Fibroblast of mammary gland (primary cell): ENCODE measurements at regions not wholly inside any gene's neighbourhood (a gene's known extent, or its start where the extent isn't known, plus 50 kb on each side); places are given as distances from the start of the nearest gene placed in this dataset.
"Not testable (repeated sequence)": the region's sequence is repeated elsewhere in the genome, so short reads cannot be mapped to it uniquely, and the experiment has no call there.

ENCODE experiments used
- DNase-seq: peaks from one replicate; pipeline ENCODE4 v3.0.0-alpha.2; 2010; ENCODE audit warnings: low read depth
- H3K4me3 ChIP-seq: 2 replicates; pipeline ENCODE4 v1.5.1; 2011; ENCODE audit warnings: low read depth, mild to moderate bottlenecking, low read length, moderate library complexity; ENCODE audit not compliant: control insufficient read depth
- CTCF ChIP-seq: conservative IDR thresholded peaks from 2 replicates; pipeline ENCODE4 v1.5.1; 2011; ENCODE audit warnings: low read depth, low read length, inconsistent platforms; ENCODE audit not compliant: control insufficient read depth, insufficient read depth

GRCh38 chr20:26073972-26074371, 377.3 kb upstream of the ZNF337 start:
- not testable (repeated sequence) for DNase-seq, H3K4me3 ChIP-seq

GRCh38 chr20:26059324-26059723, 362.7 kb upstream of the ZNF337 start:
- H3K4me3 ChIP-seq, DNase-seq: not testable (repeated sequence)

- DNase-seq, H3K4me3 ChIP-seq: not testable (repeated sequence)
Observed at GRCh38 chr20:26058446-26058845, 361.8 kb upstream of the ZNF337 start.

GRCh38 chr20:26057135-26057752, 360.6 kb upstream of the ZNF337 start:
- DNase-seq, H3K4me3 ChIP-seq: not testable (repeated sequence)

- H3K4me3 ChIP-seq, DNase-seq: not testable (repeated sequence)
Observed at GRCh38 chr20:26025792-26026191, 329.1 kb upstream of the ZNF337 start.

- H3K4me3 ChIP-seq: not testable (repeated sequence)
Observed at GRCh38 chr20:26010942-26011276, 314.3 kb upstream of the ZNF337 start.

DNA sequence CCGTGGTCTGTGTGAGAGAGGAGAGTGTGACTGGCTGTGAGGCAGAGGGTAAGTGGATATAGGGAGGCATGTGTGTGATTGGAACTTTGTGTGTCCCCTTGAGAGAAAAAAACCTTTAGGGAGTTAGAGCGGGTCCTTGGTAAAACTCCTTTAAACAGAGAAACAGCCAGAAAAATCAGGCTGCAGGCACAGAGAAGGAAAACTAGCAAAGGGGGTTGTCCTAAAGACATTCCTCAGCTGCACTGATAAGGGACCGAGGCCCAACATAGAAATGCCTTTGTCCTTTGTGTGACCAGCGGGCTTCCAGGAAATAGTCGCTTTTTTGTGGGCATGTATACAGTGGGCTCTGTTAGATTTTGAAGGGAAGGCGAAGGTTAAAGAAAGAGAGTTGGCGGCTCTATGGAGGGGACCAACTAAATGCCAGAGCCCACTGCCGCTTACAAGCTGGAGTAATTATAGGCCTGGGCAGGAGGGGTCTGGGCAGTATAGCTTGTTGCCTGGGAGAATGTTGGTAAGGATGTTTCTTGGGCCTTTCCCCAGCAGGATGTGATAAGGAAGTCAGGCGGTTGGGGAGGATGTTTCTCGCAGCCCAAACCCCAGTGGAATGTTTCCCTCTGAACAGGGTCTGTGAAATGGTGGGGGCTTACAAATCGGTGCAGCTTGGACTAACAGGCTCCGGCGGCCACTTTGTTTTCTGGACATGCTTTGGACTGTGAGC, 313.7 kb upstream of the ZNF337 start:
- not testable (repeated sequence) for DNase-seq
- H3K4me3 ChIP-seq: peak overlapping the region; percentile 51

More at GRCh38 chr20:26010942-26011276, 314.3 kb upstream of the ZNF337 start:
- DNase-seq: not testable (repeated sequence)

DNA sequence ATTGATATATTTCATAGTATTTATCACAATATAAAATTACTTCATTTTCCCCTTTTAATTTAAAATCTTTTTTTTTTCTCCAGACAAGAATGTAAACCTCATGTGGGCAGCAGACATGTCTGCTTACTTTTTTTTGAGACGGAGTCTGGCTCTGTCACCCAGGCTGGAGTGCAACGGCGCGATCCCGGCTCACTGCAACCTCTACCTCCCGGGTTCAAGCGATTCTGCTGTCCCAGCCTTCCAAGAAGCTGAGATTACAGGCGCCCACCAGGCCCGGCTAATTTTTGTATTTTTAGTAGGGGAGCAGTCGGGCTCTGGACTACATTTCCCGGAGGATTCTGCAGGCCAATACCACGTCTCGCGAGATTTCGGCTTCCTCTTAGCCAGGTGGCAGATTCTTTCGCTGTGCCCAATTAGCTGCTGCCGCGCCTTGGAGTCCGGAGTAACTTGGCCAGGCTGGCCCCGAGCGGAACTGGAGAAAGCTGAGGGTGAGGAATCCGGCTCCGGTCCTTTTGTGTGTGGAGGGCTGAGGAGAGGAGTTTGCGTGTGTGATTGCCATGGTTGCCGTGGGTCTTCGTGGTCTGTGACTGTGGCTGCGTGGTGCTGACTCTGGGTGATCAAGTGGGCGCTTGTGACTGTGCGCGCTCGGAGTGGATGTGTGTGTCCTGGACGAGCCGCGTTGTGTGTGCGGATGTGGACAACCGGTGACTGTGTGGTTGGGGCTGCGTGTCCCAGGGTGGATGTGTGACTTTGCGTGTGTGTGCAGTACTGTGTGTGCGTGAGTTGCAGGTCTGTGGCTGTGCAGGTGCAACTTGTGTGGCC, 313.0 kb upstream of the ZNF337 start:
- peak; percentile 87 for DNase-seq
- peak overlapping the region; percentile 51 for H3K4me3 ChIP-seq

DNA sequence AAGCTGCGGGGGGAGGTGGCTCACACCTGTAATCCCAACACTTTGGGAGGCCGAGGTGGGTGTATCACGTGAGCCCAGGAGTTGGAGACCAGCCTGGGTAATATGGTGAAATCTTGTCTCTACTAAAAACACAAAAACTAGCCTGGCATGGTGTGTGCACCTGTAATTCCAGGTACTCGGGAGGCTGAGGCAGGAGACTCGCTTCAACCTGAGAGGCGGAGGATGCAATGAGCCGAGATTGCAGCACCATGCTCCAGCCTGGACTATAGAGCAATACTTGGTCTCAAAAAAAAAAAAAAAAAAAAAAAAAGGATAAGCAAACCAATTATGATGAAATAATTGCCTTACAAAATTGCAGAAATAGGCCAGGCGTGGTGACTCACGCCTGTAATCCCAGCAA, 311.4 kb upstream of the ZNF337 start:
- not testable (repeated sequence) for H3K4me3 ChIP-seq, DNase-seq

DNA sequence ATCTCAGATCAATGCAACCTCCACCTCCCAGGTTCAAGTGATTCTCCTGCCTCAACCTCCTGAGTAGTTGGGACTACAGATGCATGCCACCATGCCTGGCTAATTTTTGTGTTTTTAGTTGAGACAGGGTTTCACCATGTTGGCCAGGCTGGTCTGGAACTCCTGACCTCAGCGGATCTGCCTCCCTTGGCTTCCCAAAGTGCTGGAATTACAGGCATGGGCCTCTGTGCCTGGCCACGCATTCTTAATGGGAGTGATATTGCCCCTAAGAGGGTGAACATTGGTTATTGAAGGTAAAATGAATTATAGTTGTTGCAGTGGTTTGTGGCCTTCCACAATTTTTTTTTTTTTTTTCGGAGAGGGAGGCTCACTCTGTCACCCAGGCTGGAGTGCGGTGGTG, 309.5 kb upstream of the ZNF337 start:
- not testable (repeated sequence) for DNase-seq, H3K4me3 ChIP-seq

- DNase-seq, H3K4me3 ChIP-seq: not testable (repeated sequence)
Observed at GRCh38 chr20:26003959-26004358, 307.3 kb upstream of the ZNF337 start.

DNA sequence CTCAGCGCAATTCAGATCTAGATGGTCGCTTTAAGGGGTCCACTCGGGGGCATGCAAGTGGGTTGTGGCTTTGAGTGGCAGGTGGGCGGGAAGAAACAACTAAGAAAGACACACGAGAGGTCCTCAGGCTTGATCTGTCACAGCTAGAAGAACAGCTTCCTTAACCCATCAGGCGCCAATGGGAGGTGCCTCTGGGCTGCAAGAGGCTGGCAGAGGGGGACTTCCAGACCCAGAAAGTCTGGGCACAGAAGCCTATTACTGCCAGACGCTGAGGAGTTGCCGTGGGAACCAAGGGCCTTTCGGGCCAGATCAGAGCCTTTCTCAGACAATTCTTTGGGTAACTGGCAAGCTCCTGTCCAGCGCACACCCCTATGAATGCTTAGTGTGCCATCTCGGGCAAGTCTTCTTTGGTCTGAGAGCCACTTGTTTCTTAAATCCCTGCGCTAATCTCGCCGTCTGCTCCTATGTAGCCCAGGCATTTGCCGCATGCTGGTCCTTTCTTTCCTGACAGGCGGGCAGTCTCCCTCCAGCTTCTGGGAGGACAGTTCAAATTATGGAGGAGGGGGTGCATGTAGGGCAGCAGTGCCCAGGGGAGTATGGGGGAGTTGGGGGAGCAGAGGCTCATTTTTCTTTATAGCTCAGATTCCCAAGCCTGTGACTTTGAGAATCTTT, 300.9 kb upstream of the ZNF337 start:
- not testable (repeated sequence) for H3K4me3 ChIP-seq, DNase-seq

- no peak for DNase-seq
- H3K4me3 ChIP-seq: no peak overlapping the region
- no peak for TF ChIP-seq CTCF
Observed at GRCh38 chr20:25992146-25992545, 295.5 kb upstream of the ZNF337 start.
